ENCODE measurements at regions not wholly inside any gene's neighbourhood (a gene's known extent, or its start where the extent isn't known, plus 50 kb on each side); places are given as distances from the start of the nearest gene placed in this dataset.
A peak's percentile ranks its signal among the peaks of the same experiment; 100 is the strongest.

GRCh38 chr16:22425847-22426246 is 51.4 kb upstream of the CDR2 start:
- TF ChIP-seq EZH2phosphoT487 (IDR thresholded peaks at IDR 0.05; ENCODE audit: insufficient read depth, low read depth) (no peak), EZH2 (IDR thresholded peaks at IDR 0.05; ENCODE audit: insufficient read depth, poor library complexity, severe bottlenecking) (no peak)
- H3K27me3 ChIP-seq (replicated peaks; ENCODE audit: insufficient read depth): no peaks in the 10 kb centered on the region
- no peak for DNase-seq

GRCh38 chr16:22425036-22425801 is 50.8 kb upstream of the CDR2 start:
- Histone ChIP-seq H3K27me3 (replicated peaks; ENCODE audit: insufficient read depth) (no peaks in the 10 kb centered on the region), H2AFZ (peak overlapping the region; percentile 87), H3F3A (ENCODE audit: insufficient read depth) (peaks cover 13% of the 10 kb centered on the region), H4K20me1 (ENCODE audit: insufficient read depth) (no peaks in the 10 kb centered on the region), H3K36me3 (ENCODE audit: low read depth) (no peaks in the 10 kb centered on the region), H3K79me2 (ENCODE audit: insufficient read depth) (no peaks in the 10 kb centered on the region), H3K9me2 (ENCODE audit: insufficient read depth) (no peaks in the 10 kb centered on the region), H3K4me2 (ENCODE audit: unreplicated experiment) (peak overlapping the region; percentile 99), H3K9ac (peak overlapping the region; percentile 92), H3K27ac (peak overlapping the region; percentile 95), H3K4me1 (ENCODE audit: insufficient read depth) (peaks cover 15% of the 10 kb centered on the region), H3K4me3 (peak overlapping the region; percentile 72), H3K9me3 (ENCODE audit: low read depth) (no peaks in the 10 kb centered on the region)
- peak; percentile 86 for DNase-seq
- WGBS, 2 experiments (ENCODE audit: low coverage in 1 of 2, low lambda C conversion rate in 2 of 2, missing lambda C conversion rate in 2 of 2): 10 to 11% methylated on average over 19 to 26 of the region's 26 CpGs
- no peak for TF ChIP-seq EZH2phosphoT487 (IDR thresholded peaks at IDR 0.05; ENCODE audit: insufficient read depth, low read depth)
- no peak for TF ChIP-seq EZH2 (IDR thresholded peaks at IDR 0.05; ENCODE audit: insufficient read depth, poor library complexity, severe bottlenecking)
- in situ Hi-C loops (cut with MboI): no loop called here

More at GRCh38 chr16:22425847-22426246, 51.4 kb upstream of the CDR2 start:
- Histone ChIP-seq H3K4me1 (ENCODE audit: insufficient read depth) (peaks cover 15% of the 10 kb centered on the region), H3K4me3 (no peak overlapping the region), H4K20me1 (ENCODE audit: insufficient read depth) (no peaks in the 10 kb centered on the region), H3F3A (ENCODE audit: insufficient read depth) (peaks cover 13% of the 10 kb centered on the region), H3K9ac (no peak overlapping the region), H3K9me3 (ENCODE audit: low read depth) (no peaks in the 10 kb centered on the region), H3K27ac (peak overlapping the region; percentile 95; the same call in 1 of the 2 replicates), H3K79me2 (ENCODE audit: insufficient read depth) (no peaks in the 10 kb centered on the region), H3K9me2 (ENCODE audit: insufficient read depth) (no peaks in the 10 kb centered on the region), H2AFZ (no peak overlapping the region), H3K4me2 (ENCODE audit: unreplicated experiment) (no peak overlapping the region), H3K36me3 (ENCODE audit: low read depth) (no peaks in the 10 kb centered on the region)
- in situ Hi-C loops (cut with MboI): no loop called here
- 80 to 89% methylated on average over 5 of the region's 5 CpGs for WGBS, 2 experiments (ENCODE audit: low coverage in 1 of 2, low lambda C conversion rate in 2 of 2, missing lambda C conversion rate in 2 of 2)

- H3K9me2 ChIP-seq (ENCODE audit: insufficient read depth): no peaks in the 10 kb centered on the region
- no peaks in the 10 kb centered on the region for H4K20me1 ChIP-seq (ENCODE audit: insufficient read depth)
- in situ Hi-C loops (cut with MboI): no loop called here
- TF ChIP-seq EZH2 (IDR thresholded peaks at IDR 0.05; ENCODE audit: insufficient read depth, poor library complexity, severe bottlenecking): no peak
- no peak for TF ChIP-seq EZH2phosphoT487 (IDR thresholded peaks at IDR 0.05; ENCODE audit: insufficient read depth, low read depth)
- peaks cover 15% of the 10 kb centered on the region for H3K4me1 ChIP-seq (ENCODE audit: insufficient read depth)
- peak overlapping the region; percentile 72 for H3K4me3 ChIP-seq
- peak; percentile 85 for DNase-seq
- 11% methylated on average over 20 to 22 of the region's 22 CpGs for WGBS, 2 experiments (ENCODE audit: low coverage in 1 of 2, low lambda C conversion rate in 2 of 2, missing lambda C conversion rate in 2 of 2)
- peak overlapping the region; percentile 95 for H3K27ac ChIP-seq
- peak overlapping the region; percentile 92 for H3K9ac ChIP-seq
- H3K36me3 ChIP-seq (ENCODE audit: low read depth): no peaks in the 10 kb centered on the region
- no peaks in the 10 kb centered on the region for H3K79me2 ChIP-seq (ENCODE audit: insufficient read depth)
- peaks cover 13% of the 10 kb centered on the region for H3F3A ChIP-seq (ENCODE audit: insufficient read depth)
- peak overlapping the region; percentile 87 for H2AFZ ChIP-seq
- no peaks in the 10 kb centered on the region for H3K9me3 ChIP-seq (ENCODE audit: low read depth)
- peak overlapping the region; percentile 99 for H3K4me2 ChIP-seq (ENCODE audit: unreplicated experiment)
- no peaks in the 10 kb centered on the region for H3K27me3 ChIP-seq (replicated peaks; ENCODE audit: insufficient read depth)
Measured at GRCh38 chr16:22424161-22424937, 49.9 kb upstream of the CDR2 start.

All from GM23248 (cell line).